Superior temporal gyrus (tissue), 1 donor: ENCODE measurements at regions not wholly inside any gene's neighbourhood (a gene's known extent, or its start where the extent isn't known, plus 50 kb on each side); places are given as distances from the start of the nearest gene placed in this dataset.

Source experiments
- DNase-seq: peaks from one replicate; pipeline ENCODE4 v3.0.0-alpha.2; 2016; ENCODE audit errors: extremely low spot score

DNA sequence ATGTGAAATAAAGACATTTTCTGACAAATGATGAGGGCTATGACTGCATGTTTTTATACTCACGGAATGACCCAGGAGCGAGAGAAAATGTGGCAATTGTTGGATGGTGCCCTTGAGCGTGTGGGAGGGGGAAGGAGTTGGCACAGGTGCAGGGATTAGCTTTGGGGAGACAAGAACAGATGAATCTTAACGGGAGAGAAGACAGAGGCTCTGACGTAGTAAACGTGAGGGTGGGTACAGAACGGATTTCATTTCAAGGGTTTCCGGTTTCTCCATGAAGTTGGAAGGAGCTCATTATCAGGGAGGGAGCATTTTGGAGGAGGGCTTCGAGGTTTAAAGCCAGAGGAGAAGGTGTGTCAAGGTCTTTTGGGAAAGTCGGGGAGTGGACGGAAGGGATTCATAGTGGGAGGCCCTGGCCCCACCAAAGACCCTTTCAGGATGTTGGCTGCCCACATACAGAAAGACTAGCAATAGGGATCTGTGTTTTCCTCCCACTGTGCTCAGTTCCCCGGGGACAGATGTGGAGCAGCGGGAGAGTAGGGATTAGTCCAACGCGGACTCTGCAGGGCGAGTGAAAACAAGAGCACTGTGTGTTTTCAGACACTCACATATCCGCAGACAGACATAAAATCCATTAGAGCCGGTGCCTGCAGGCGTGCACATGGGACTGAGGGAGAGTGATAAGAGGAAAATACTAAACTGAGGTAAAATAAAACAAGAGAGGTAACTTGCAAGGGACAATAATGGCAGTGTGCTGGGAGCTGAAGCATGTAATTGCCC, 584.1 kb downstream of the AJAP1 start:
- DNase-seq: no peak

GRCh38 chr1:5235355-5235899, 581.0 kb downstream of the AJAP1 start:
- DNase-seq: no peak

DNA sequence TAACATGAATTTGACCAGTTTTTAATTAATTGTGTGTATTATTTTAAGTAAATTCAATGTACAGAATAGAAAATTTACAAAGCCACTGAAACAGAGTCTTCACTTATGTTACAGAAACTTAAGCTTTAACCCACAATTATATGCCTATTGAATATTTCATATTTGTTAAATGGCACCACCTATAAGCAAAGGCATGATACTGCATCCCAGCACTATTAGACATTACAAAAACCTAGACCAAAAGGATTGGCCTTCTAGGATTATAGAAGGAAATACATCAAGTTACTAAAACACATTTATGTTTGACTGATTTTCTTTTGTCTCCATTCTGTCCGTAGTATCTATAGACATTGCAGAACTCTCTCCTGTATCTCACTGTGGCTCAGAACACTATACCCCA, 578.1 kb downstream of the AJAP1 start:
- no peak for DNase-seq

DNA sequence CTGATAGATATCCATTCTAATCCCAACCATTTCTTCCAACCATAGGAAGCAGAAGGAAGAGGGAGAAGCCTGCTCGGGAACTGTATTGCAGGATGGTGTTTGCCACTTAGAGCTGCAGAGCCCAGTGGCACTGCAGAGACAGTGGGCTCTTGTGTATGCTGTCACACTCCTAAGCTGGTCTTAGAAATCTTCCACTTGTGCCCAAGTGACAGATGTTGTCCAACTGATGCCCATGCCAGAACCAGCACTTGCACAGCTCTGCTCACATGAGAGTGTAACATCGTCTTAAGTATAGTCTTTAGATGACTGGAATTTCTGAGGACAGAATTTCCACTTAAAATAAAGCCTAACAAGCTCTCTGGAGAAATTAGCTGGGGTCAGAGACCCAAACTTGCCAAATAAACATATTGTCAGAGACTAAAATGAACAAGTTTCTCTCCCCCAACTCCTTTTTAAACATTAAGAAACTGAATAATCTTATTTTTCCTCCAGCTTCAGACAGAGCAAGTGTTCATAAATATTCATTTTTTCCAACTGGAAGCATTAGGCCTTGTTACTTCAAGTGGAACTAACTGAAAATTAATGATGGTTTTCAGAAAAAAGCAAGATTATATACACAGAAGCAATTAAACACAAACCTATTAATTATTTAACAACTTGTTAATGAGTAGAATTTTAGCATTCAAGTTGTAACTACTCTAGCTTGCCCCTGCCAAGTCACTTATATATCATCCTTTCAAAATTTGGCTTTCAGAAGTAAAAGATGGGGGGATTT, 577.3 kb downstream of the AJAP1 start:
- DNase-seq: no peak

- no peak for DNase-seq
These were observed 572.7 kb downstream of the AJAP1 start for GRCh38 chr1:5227114-5227513.

- DNase-seq: no peak
These were observed 571.6 kb downstream of the AJAP1 start for GRCh38 chr1:5225707-5226704.

DNA sequence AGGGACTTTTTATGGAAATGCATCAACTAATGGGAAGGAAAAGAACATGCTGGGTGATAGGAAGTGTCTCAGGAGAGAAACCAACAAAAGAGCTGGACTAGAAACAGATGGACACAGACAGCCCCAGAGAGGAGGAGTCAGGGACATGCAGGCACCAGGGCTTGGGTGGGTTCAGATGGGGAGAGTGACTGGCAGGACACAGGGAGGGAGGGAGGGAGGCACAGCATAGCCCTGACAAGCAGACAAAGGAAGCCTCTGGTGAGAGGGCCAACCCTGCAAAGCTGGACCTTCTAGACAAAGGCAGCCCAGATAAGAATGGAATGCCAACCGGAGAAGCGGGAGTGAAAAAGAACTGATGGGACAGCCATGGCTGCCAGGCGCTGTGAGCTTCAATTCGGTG, 568.8 kb downstream of the AJAP1 start:
- peak; percentile 70 for DNase-seq

DNA sequence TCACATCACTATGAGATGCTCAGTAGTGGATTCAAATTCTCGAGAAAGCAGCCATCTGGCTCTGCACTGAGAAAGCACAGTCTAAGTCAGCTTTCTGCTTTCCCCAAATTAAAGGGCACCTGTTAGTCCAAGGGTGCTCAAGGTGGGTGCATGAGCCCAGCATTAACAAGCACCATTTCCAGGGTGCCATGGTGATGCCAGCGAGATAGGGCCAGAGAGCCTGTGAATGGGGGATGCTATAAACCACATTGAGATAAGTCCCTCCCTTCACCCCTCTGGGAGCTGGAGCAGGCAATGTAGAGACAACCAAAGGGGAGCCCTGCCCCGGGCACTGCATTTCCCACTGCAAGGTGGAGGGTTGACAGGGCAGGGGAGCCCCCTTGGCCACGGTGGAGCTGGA, 568.2 kb downstream of the AJAP1 start:
- no peak for DNase-seq

DNA sequence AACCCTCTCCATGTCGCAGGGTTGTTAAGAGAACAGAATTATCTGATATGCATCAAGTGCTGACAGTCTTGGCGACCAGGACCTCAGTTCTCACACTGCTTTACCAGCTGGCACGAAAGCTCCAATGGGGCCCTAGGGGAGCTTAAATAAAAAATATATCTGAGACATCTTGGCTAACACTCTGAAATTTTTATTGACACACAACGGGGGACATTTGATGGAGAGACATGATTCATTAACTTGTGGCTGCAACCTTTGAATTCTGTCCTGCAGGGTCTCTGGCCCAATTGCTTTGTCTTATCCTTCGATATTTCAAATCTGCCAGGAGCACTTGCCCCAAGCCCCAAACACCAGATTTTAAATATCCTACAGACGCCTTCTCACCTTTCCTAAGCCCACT, 567.0 kb downstream of the AJAP1 start:
- no peak for DNase-seq

GRCh38 chr1:5220821-5221220, 566.4 kb downstream of the AJAP1 start:
- DNase-seq: peak; percentile 59

GRCh38 chr1:5220421-5220820, 566.0 kb downstream of the AJAP1 start:
- peak; percentile 20 for DNase-seq

GRCh38 chr1:5200006-5200405, 545.6 kb downstream of the AJAP1 start:
- peak; percentile 79 for DNase-seq

- DNase-seq: no peak
These were observed 543.9 kb downstream of the AJAP1 start for GRCh38 chr1:5198328-5198727.

- no peak for DNase-seq
These were observed 537.1 kb downstream of the AJAP1 start for GRCh38 chr1:5191470-5191869.

DNA sequence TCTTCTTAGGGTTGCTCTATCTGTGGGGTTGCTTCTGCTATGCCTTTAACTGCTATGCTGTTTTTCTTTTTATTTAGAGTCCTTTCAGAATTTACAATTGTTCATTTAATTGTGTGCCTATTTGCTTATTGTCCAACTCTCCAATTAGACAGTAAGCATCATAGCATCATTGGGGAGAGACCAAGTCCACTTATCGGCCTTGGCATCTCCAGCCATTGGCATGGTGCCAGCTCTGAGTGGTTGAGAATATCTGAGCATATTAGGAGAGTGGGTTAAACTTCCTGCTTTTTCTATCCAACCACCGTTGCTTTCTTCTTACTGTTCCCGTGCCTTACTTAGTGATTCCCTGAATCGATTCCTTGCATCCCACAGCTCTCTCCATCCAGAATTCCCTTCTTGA, 535.0 kb downstream of the AJAP1 start:
- DNase-seq: no peak

- no peak for DNase-seq
These were observed 511.4 kb downstream of the AJAP1 start for GRCh38 chr1:5165762-5166161.

DNA sequence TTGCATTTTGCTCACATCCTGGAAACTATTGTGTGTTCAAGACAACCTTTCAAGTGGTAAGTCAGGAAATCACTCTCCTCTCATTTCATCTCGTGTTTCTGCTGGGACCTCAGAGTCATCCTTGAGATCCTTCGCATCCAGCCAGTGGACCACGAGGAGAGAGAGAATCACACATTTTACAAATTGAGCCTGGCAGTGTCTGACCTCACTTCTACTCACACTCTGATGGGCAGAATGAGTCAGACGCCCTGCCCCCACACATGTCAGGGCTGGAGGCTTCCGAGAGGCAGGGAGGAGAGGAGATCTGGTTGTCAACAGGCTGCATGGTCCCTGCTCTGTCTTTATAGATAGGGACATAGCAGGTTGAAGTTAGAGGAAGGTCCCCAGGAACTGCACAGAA, 509.7 kb downstream of the AJAP1 start:
- DNase-seq: no peak

DNA sequence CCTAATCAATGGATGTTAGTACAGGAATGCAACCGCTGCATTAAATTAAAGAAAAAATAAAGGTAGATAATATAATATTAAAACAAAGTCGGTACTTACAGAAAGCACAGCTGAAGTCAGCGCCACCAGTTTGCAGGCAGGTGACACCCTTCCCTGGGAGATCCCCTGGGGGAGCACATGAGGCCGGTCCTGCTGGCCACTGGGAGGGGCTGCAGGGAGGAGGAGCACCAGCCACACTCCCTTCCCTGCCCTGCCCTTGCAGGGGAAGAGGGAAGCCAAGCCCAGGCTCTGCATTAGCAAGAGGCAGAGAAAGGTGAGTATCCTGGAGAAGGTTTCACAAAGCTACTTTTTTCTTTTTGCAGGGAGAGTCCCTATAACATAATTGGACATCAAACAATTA, 507.0 kb downstream of the AJAP1 start:
- DNase-seq: no peak

DNA sequence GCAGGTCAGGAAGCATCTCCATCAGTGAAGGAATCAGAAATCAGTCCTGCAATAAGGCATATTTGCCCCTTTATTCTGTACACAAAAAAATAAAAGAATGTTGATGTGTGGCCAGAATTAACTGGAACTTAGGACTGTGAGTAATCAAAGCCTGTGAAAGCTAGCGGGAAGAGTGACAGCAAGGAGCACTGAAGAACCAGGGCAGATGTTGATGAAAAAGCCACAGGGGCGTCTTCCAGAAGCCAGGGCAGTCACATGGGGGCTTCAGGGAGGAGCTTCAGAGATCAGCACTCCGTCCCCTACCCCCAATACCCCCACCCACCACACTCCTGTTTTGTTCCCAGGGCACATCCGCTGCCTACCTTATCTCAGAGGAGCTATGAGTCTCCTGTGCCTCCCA, 502.8 kb downstream of the AJAP1 start:
- no peak for DNase-seq

GRCh38 chr1:5156416-5157120, 502.2 kb downstream of the AJAP1 start:
- no peak for DNase-seq

- peak; percentile 14 for DNase-seq
These were observed 497.1 kb downstream of the AJAP1 start for GRCh38 chr1:5151511-5151910.
